Muscle of back (tissue), 3 donors: ENCODE measurements at regions not wholly inside any gene's neighbourhood (a gene's known extent, or its start where the extent isn't known, plus 50 kb on each side); places are given as distances from the start of the nearest gene placed in this dataset.

Experiments used
- DNase-seq, 3 donors: peaks; one replicate each; pipeline versions ENCODE4 v3.0.0 to v3.0.0-alpha.2; 2013

- DNase-seq = no peak
Observed at GRCh38 chr5:12258549-12258948, 354.3 kb upstream of the CTNND2 start.

- no peak for DNase-seq
Observed at GRCh38 chr5:12250454-12250853, 346.2 kb upstream of the CTNND2 start.

GRCh38 chr5:12248831-12249230 is 344.6 kb upstream of the CTNND2 start:
- DNase-seq = no peak

GRCh38 chr5:12246036-12246435 is 341.8 kb upstream of the CTNND2 start:
- DNase-seq = no peak

GRCh38 chr5:12245429-12245828 is 341.2 kb upstream of the CTNND2 start:
- DNase-seq = no peak

GRCh38 chr5:12242950-12243888 is 339.0 kb upstream of the CTNND2 start:
- DNase-seq = peak in 1 of 3 donors; percentile 1

DNA sequence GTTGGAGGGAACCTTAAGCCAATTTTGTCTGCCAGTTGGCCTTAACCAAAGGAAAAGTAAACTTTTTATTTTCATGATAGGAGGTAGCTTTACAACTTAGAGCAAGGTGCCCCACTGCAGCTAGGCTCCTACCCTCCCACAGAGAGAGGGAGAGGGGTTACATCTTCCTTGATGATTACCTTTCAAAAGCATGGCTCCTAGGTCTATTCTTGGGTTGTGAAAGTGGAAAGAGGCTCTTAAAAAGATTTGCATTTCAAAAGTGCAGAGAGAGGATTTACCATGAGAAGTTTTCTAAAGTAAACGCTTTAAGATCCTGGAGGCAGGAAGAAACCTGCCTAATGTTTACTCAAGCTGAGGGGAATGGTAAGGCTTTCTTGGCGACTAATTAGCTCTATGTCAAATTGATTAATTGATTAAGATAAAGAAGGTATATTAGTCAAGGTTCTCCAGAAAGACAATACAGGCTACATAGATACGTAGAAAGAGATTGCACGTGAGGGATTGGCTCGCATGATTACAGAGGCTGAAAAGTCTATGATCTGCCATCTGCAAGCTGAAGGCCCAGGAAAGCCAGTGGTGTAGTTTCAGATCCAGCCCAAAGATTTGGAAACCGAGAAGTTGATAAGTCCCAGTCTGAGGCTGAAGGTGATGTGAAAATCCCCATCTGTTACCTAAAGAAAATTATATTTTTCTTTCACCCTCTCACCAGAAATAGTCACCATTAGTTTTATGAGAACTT is 333.8 kb upstream of the CTNND2 start:
- DNase-seq = no peak

GRCh38 chr5:12230659-12231058 is 326.4 kb upstream of the CTNND2 start:
- no peak for DNase-seq

DNA sequence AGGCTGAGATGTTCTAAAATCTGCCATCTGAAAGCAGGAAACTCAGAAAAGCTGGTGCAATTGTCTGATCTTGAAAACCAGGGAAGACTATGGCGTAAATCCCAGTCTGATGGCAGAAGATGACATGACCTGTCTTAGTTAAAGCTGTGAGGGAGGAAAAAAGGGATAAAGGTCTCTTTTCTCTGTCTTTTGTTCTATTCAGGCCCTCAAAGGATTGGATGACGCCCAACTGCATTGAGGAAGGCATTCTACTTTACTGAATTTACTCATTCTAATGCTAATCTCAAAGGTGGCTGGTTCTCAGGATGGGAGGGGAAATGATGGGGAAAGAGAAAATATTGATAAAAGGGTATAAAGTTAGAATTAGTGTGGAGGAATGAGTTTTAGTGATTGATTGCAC is 312.8 kb upstream of the CTNND2 start:
- no peak for DNase-seq

- DNase-seq = no peak
Observed at GRCh38 chr5:12214267-12215015, 310.2 kb upstream of the CTNND2 start.

- no peak for DNase-seq
Observed at GRCh38 chr5:12208366-12209100, 304.3 kb upstream of the CTNND2 start.

DNA sequence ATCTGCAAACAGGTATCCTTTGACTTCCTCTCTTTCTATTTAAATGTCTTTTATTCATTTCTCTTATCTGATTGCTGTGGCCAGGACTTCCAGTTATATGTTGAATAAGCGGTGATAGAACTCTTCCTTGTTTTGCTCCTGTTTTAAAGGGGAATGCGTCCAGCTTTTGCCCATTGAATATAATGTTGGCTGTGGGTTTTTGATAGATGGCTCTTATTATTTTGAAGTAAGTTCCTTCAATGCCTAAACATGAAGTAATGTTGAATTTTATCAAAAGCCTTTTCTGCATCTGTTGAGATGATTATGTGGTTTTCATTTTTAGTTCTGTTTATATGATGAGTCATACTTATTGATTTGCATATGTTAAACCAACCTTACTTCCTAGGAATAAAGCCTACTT is 300.5 kb upstream of the CTNND2 start:
- no peak for DNase-seq

GRCh38 chr5:12193536-12193935 is 289.3 kb upstream of the CTNND2 start:
- DNase-seq = no peak

DNA sequence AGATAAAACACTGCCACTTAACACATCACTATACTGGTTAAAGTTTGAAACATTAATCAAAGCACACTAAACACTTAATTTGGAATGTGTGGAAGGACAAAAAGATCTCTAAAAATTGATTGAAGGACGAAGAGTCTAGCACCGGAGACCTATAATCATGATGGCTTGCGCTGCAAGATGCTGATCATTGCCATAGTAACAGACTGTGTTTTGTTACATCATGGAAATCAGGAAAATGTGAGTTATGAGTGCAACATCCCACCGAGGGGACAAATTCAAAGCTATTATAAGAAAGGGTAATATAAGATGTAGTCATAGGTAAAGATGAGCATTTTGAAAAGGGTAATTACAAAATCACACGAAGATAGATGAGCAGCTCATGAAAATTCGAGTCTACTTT is 278.8 kb upstream of the CTNND2 start:
- no peak for DNase-seq

- DNase-seq = no peak
Observed at GRCh38 chr5:12177851-12178250, 273.6 kb upstream of the CTNND2 start.

GRCh38 chr5:12177225-12177624 is 273.0 kb upstream of the CTNND2 start:
- DNase-seq = no peak

GRCh38 chr5:12175914-12176585 is 271.8 kb upstream of the CTNND2 start:
- DNase-seq = no peak

GRCh38 chr5:12174734-12175133 is 270.5 kb upstream of the CTNND2 start:
- no peak for DNase-seq

DNA sequence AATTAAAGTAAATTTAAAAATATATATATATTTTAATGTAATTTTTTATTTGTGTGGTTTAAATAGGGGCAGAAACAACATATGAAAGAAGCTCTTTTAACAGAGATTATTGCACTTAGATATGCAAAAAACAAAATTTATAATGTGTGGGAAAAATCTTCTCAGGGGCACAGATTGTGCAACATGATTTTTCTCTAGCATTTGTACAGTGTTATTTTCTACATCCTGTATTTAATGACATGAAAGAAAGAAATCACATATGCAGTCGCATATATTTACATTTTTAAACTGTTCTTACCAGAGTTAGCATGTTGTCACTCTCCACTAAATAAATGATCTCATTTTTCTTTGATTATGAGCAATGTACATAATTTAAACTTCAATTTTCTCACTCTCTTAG is 265.3 kb upstream of the CTNND2 start:
- no peak for DNase-seq

DNA sequence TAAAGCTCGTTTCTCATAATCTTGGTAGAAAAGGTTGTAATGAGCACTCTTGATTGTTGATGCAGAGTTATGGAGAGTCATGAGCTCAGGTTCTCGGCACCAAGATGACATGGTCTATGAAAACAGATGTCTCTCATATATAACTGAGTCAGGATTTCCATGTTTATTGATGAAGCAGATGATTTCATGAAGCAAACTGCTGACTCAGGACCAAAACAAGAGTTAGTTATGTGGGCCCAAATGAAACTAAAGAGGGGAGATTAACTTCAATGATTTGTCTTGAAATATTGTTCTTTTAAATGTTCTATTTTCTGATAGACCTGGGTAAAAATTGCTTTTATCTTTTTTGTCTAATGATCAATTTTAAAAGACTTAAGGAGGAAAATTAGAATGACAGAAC is 258.6 kb upstream of the CTNND2 start:
- DNase-seq = no peak

DNA sequence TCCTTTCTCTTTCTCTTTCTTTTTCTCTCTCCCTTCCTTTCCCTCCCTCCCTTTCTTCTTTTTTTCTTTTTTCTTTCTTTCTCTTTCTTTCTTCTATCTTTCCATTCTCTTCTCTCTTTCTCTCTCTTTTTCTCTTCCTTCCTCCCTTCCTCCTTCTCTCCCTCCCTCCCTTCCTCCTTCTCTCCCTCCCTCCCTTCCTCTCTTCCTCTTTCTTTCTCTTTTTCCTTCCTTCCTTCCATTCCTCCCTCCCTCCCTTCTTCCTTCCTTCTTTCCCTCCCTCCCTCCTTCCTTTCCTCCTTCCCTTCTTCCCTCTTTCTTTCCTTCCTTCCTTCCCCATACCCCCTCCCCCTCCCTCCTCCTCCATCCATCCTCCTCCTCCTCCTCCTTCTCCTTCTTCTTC is 243.3 kb upstream of the CTNND2 start:
- DNase-seq = no peak
